Left ventricle myocardium superior (tissue), 1 donor: ENCODE measurements at regions not wholly inside any gene's neighbourhood (a gene's known extent, or its start where the extent isn't known, plus 50 kb on each side); places are given as distances from the start of the nearest gene placed in this dataset.
A peak's percentile ranks its signal among the peaks of the same experiment; 100 is the strongest.

Experiments
- ATAC-seq: fragments of 200-7000 bp; cut with Tn5 transposase; one replicate; pipeline ENCODE4 v1.9.1; 2020; ENCODE audit warnings: mild to moderate bottlenecking, moderate library complexity
- DNase-seq: peaks from one replicate; pipeline ENCODE4 v3.0.0-alpha.2; 2020
- intact Hi-C: fragments of 100-400 bp; cut with micrococcal nuclease; formaldehyde crosslinking; loops from one replicate; pipeline ENCODE4 v1.11.0; 2022
- donor health status: DM: no; HTN: yes; CAD: no; lungs with severe emphysema.

- ATAC-seq: no peak
- intact Hi-C loops: no loop called here
- DNase-seq: no peak
These were observed 118.9 kb upstream of the BTN3A2 start for GRCh38 chr6:26246058-26246457.

- ATAC-seq (no peak), DNase-seq (no peak)
- intact Hi-C loops: no loop called here
These were observed 118.4 kb upstream of the BTN3A2 start for GRCh38 chr6:26246553-26246952.

- DNase-seq: no peak
- intact Hi-C loops: no loop called here
- ATAC-seq: peak; percentile 60
These were observed 115.4 kb upstream of the BTN3A2 start for GRCh38 chr6:26249707-26249956.

GRCh38 chr6:26249957-26250697, 114.9 kb upstream of the BTN3A2 start:
- intact Hi-C loops: no loop called here
- DNase-seq: peak; percentile 49
- ATAC-seq: peak; percentile 71

DNA sequence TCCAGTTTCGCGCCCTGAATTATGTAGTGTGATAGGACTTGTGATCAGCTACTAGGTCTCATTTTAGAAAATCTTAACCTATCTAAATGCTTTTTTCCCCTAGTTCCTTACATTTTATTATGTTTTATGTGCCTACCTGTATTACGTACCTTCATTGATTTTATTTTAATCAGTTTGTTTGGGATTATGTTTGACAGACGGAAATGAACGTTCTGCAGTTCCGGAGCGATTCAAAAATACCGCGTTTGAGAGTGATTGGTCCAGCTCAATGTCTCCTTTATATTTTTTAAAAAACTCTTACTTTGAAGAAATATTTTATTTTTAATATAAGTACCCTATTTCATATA, 114.3 kb upstream of the BTN3A2 start:
- intact Hi-C loops: no loop called here
- ATAC-seq (peak; percentile 39), DNase-seq (no peak)

- ATAC-seq (peak; percentile 56), DNase-seq (peak; percentile 41)
- intact Hi-C loops: no loop called here
These were observed 113.5 kb upstream of the BTN3A2 start for GRCh38 chr6:26251354-26252076.

DNA sequence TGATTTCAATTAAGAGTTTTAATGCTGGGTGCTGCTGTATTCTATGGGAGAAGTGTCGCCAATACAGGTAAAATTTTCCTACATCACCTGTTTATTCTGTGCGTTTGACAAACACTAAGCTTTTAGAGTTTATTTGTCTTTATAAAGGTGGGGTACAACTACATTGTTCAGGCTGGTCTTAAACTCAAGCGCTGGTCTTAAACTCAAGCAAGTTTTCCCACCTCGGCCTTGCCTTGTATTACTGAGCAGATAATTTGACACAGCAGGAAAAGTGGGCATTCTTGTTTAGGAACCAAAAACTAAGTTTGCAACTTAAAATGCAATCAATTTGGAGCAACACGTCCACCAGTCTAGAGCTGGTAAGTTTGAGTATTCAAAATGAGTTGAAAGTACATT, 112.9 kb upstream of the BTN3A2 start:
- intact Hi-C loops: no loop called here
- ATAC-seq: no peak
- no peak for DNase-seq

GRCh38 chr6:26254724-26255123, 110.3 kb upstream of the BTN3A2 start:
- ATAC-seq (no peak), DNase-seq (no peak)
- intact Hi-C loops: no loop called here

- intact Hi-C loops: no loop called here
- no peak for DNase-seq
- no peak for ATAC-seq
These were observed 107.7 kb upstream of the BTN3A2 start for GRCh38 chr6:26257272-26257671.

GRCh38 chr6:26258212-26258977, 106.6 kb upstream of the BTN3A2 start:
- intact Hi-C loops: no loop called here
- DNase-seq: no peak
- ATAC-seq: no peak

GRCh38 chr6:26260110-26260637, 104.8 kb upstream of the BTN3A2 start:
- ATAC-seq: no peak
- intact Hi-C loops: no loop called here

GRCh38 chr6:26260725-26261490, 104.1 kb upstream of the BTN3A2 start:
- DNase-seq (no peak), ATAC-seq (no peak)
- intact Hi-C loops: no loop called here

More at GRCh38 chr6:26260110-26260637, 104.8 kb upstream of the BTN3A2 start:
- DNase-seq: no peak

- DNase-seq: no peak
- ATAC-seq: no peak
- intact Hi-C loops: no loop called here
These were observed 100.5 kb upstream of the BTN3A2 start for GRCh38 chr6:26264547-26264946.

GRCh38 chr6:26267083-26267589, 97.9 kb upstream of the BTN3A2 start:
- no peak for DNase-seq
- no peak for ATAC-seq
- intact Hi-C loops: no loop called here

GRCh38 chr6:26268659-26269402, 96.2 kb upstream of the BTN3A2 start:
- intact Hi-C loops: no loop called here
- ATAC-seq (no peak), DNase-seq (no peak)

DNA sequence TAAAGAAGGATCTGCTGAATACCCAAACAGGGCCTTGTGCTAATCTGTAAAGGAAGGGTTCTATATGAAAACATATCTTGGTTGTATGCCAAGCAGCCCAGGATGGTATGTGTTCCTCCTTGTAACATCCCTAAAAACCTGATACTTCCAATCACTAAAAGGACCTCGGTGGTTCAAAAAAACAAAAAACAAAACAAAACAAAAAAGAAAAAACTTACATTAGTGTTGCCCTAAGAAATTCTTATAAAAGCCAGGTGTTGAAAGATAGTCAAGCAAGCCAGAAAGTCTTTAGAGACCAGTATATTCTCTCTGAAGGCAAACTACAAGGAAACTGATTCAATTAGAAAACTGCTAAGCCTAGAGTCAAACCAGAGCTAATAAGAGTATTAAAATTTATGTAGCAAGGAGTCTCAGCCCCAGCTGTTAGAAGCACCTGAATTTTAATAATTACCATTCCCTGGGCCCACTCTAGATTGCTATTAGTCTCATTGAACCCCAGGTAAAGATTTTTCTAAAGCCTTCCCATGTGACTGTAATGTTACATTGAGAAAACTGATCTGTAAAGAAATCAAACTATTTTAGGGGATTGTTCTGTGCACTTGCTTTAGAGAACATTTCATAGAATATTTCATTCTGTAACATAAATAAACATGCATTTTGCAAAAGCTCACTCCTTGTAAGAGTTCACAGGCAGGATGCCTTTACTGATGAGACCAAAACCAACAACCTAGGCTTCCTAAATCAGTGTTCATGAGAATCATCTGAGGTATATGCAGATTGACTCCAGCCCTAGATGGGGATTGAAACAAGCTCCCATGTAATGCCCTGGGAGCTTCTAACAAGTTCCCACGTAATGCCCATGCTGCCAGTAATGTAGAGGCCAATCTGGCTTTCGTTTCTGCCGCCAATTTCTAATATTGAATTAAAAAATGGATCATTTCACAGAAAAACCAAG, 95.2 kb upstream of the BTN3A2 start:
- no peak for ATAC-seq
- intact Hi-C loops: no loop called here
- no peak for DNase-seq

DNA sequence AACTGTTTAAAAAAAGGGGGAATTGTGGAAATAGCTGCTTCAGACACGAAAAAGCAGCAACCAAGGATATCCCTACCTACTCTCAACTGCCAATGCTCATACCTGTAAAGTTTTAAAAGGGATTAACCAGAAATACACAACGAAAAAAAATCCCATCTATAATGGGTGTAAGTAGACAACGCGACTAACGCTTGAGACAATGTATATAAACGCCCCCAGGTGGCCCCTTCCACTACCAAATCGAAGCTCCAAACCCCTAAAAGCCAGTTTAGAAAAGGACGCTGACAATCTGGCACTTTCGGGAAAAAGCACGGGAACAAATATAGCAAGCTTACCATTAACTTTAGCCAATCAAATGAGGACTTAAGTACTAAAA, 94.5 kb upstream of the BTN3A2 start:
- DNase-seq (no peak), ATAC-seq (no peak)
- intact Hi-C loops: no loop called here
